Testis (tissue), 2 donors: ENCODE measurements at regions not wholly inside any gene's neighbourhood (a gene's known extent, or its start where the extent isn't known, plus 50 kb on each side); places are given as distances from the start of the nearest gene placed in this dataset.

Experiments
- POLR2A ChIP-seq: fragments of 450-650 bp; IDR thresholded peaks from one replicate; pipeline ENCODE4 v1.6.1; 2017; ENCODE audit warnings: antibody characterized with exemption, mild to moderate bottlenecking, moderate library complexity
- TF ChIP-seq, protein P1 (sequence below), 3 experiments: fragments of 450-650 bp in 2 of 3; fragments of 200-600 bp in 1 of 3; sonication (generic) in 1 of 3; IDR thresholded peaks; one replicate each; pipeline ENCODE4 v1.5.1; 2016 to 2019; ENCODE audit warnings: antibody characterized with exemption in 3 of 3, mild to moderate bottlenecking in 2 of 3, moderate library complexity in 1 of 3

DNA sequence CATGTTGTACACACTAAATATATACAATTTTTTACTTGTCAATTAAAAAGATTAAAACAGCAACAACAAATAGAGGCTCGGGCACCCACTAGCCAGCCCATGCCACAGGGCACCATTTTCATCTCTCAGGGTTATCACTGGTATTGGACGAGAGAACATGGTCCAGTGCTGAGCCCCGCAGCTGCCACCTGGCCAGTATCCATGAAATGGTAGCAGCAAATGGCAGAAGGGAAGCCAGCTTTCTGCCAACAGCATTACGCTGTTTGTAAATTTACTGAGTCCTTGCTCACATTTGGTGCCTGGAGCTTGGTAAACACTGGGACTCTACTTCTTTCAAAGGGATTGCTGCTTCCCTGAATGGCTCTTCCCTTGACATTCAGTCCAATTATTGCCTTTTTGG lies 87.9 kb upstream of the WASF3 start:
- no peak for TF ChIP-seq POLR2A
- TF ChIP-seq, protein P1, sequence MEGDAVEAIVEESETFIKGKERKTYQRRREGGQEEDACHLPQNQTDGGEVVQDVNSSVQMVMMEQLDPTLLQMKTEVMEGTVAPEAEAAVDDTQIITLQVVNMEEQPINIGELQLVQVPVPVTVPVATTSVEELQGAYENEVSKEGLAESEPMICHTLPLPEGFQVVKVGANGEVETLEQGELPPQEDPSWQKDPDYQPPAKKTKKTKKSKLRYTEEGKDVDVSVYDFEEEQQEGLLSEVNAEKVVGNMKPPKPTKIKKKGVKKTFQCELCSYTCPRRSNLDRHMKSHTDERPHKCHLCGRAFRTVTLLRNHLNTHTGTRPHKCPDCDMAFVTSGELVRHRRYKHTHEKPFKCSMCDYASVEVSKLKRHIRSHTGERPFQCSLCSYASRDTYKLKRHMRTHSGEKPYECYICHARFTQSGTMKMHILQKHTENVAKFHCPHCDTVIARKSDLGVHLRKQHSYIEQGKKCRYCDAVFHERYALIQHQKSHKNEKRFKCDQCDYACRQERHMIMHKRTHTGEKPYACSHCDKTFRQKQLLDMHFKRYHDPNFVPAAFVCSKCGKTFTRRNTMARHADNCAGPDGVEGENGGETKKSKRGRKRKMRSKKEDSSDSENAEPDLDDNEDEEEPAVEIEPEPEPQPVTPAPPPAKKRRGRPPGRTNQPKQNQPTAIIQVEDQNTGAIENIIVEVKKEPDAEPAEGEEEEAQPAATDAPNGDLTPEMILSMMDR (IDR thresholded peaks at IDR 0.05): no peak
